Stimulated activated naive CD8-positive, alpha-beta T cell treated with anti-CD3 and anti-CD28 coated beads, Interleukin-15, amount 100 ng/mL, for 72 hours (primary cell): ENCODE measurements at regions not wholly inside any gene's neighbourhood (a gene's known extent, or its start where the extent isn't known, plus 50 kb on each side); places are given as distances from the start of the nearest gene placed in this dataset.

Experiments used
- ATAC-seq: fragments of 150-1000 bp; cut with Tn5 transposase; 2 replicates; pipeline ENCODE4 v1.10.0; 2021; ENCODE audit warnings: mild to moderate bottlenecking, moderate library complexity
- DNase-seq, 2 donors: peaks; one replicate each; pipeline ENCODE4 v3.0.0; 2021 to 2022
- H3K27ac Mint-ChIP-seq, 2 donors: one replicate each; pipeline ENCODE4 v1.8.0; 2022; ENCODE audit warnings: mild to moderate bottlenecking in 2 of 2, mixed read lengths in 2 of 2, moderate library complexity in 2 of 2
- H3K27me3 Mint-ChIP-seq: one replicate; pipeline ENCODE4 v1.8.0; 2022; ENCODE audit warnings: mixed read lengths
- H3K4me1 Mint-ChIP-seq: one replicate; pipeline ENCODE4 v1.8.0; 2022; ENCODE audit warnings: mild to moderate bottlenecking, mixed read lengths
- H3K4me3 Mint-ChIP-seq, 2 donors: one replicate each; pipeline ENCODE4 v1.8.0; 2022; ENCODE audit warnings: mild to moderate bottlenecking in 2 of 2, mixed read lengths in 2 of 2, moderate library complexity in 1 of 2
- H3K9me3 Mint-ChIP-seq, 2 donors: one replicate each; pipeline ENCODE4 v1.8.0; 2022; ENCODE audit warnings: mixed read lengths in 2 of 2

GRCh38 chr18:55088000-55088401, 128.7 kb upstream of the CCDC68 start:
- H3K9me3 Mint-ChIP-seq = no peaks in the 10 kb centered on the region
- H3K27me3 Mint-ChIP-seq = no peaks in the 10 kb centered on the region
- no peaks in the 10 kb centered on the region for H3K4me1 Mint-ChIP-seq
- no peak overlapping the region for H3K27ac Mint-ChIP-seq
- no peak overlapping the region for H3K4me3 Mint-ChIP-seq
- DNase-seq (no peak), ATAC-seq (no peak)

- H3K4me3 Mint-ChIP-seq = no peak overlapping the region
- no peak overlapping the region for H3K27ac Mint-ChIP-seq
- no peak for DNase-seq
- no peaks in the 10 kb centered on the region for H3K4me1 Mint-ChIP-seq
- H3K27me3 Mint-ChIP-seq = no peaks in the 10 kb centered on the region
- no peak for ATAC-seq
- H3K9me3 Mint-ChIP-seq = no peaks in the 10 kb centered on the region
Measured at GRCh38 chr18:55086906-55087305, 127.6 kb upstream of the CCDC68 start.

GRCh38 chr18:55085557-55086285, 126.5 kb upstream of the CCDC68 start:
- Mint-ChIP-seq H3K4me3 (no peak overlapping the region), H3K9me3 (no peaks in the 10 kb centered on the region), H3K27me3 (no peaks in the 10 kb centered on the region), H3K27ac (no peak overlapping the region), H3K4me1 (no peaks in the 10 kb centered on the region)
- DNase-seq (no peak), ATAC-seq (no peak)

- DNase-seq (no peak), ATAC-seq (no peak)
- Mint-ChIP-seq H3K27me3 (peaks cover 9% of the 10 kb centered on the region), H3K4me3 (no peak overlapping the region), H3K9me3 (no peaks in the 10 kb centered on the region), H3K27ac (no peak overlapping the region), H3K4me1 (no peaks in the 10 kb centered on the region)
Measured at GRCh38 chr18:55084550-55084949, 125.3 kb upstream of the CCDC68 start.

- ATAC-seq (no peak), DNase-seq (no peak)
- Mint-ChIP-seq H3K27ac (no peak overlapping the region), H3K9me3 (no peaks in the 10 kb centered on the region), H3K4me3 (no peak overlapping the region), H3K27me3 (peaks cover 9% of the 10 kb centered on the region), H3K4me1 (no peaks in the 10 kb centered on the region)
Measured at GRCh38 chr18:55083461-55083860, 124.2 kb upstream of the CCDC68 start.

- no peak for ATAC-seq
- H3K9me3 Mint-ChIP-seq = no peaks in the 10 kb centered on the region
- no peak for DNase-seq
- H3K27me3 Mint-ChIP-seq = peaks cover 9% of the 10 kb centered on the region
- no peaks in the 10 kb centered on the region for H3K4me1 Mint-ChIP-seq
- H3K27ac Mint-ChIP-seq = no peak overlapping the region
- H3K4me3 Mint-ChIP-seq = no peak overlapping the region
Measured at GRCh38 chr18:55079481-55080355, 120.5 kb upstream of the CCDC68 start.

- Mint-ChIP-seq H3K4me1 (no peaks in the 10 kb centered on the region), H3K27ac (no peak overlapping the region), H3K4me3 (no peak overlapping the region), H3K9me3 (no peaks in the 10 kb centered on the region), H3K27me3 (peaks cover 9% of the 10 kb centered on the region)
- ATAC-seq (no peak), DNase-seq (no peak)
Measured at GRCh38 chr18:55079067-55079466, 119.8 kb upstream of the CCDC68 start.

- no peak for ATAC-seq
- H3K4me3 Mint-ChIP-seq = no peak overlapping the region
- H3K9me3 Mint-ChIP-seq = no peaks in the 10 kb centered on the region
- H3K4me1 Mint-ChIP-seq = no peaks in the 10 kb centered on the region
- H3K27me3 Mint-ChIP-seq = peaks cover 9% of the 10 kb centered on the region
- no peak for DNase-seq
- no peak overlapping the region for H3K27ac Mint-ChIP-seq
Measured at GRCh38 chr18:55078303-55078932, 119.2 kb upstream of the CCDC68 start.

GRCh38 chr18:55076643-55077218, 117.5 kb upstream of the CCDC68 start:
- H3K9me3 Mint-ChIP-seq = no peaks in the 10 kb centered on the region
- peaks cover 9% of the 10 kb centered on the region for H3K27me3 Mint-ChIP-seq
- no peak overlapping the region for H3K4me3 Mint-ChIP-seq
- H3K4me1 Mint-ChIP-seq = no peaks in the 10 kb centered on the region
- H3K27ac Mint-ChIP-seq = no peak overlapping the region
- DNase-seq (no peak), ATAC-seq (no peak)

- DNase-seq (no peak), ATAC-seq (no peak)
- H3K27ac Mint-ChIP-seq = no peak overlapping the region
- no peaks in the 10 kb centered on the region for H3K4me1 Mint-ChIP-seq
- no peaks in the 10 kb centered on the region for H3K27me3 Mint-ChIP-seq
- H3K9me3 Mint-ChIP-seq = no peaks in the 10 kb centered on the region
- no peak overlapping the region for H3K4me3 Mint-ChIP-seq
Measured at GRCh38 chr18:55073834-55074233, 114.6 kb upstream of the CCDC68 start.

GRCh38 chr18:55073116-55073515, 113.9 kb upstream of the CCDC68 start:
- Mint-ChIP-seq H3K9me3 (no peaks in the 10 kb centered on the region), H3K27me3 (no peaks in the 10 kb centered on the region), H3K4me3 (no peak overlapping the region), H3K27ac (no peak overlapping the region), H3K4me1 (no peaks in the 10 kb centered on the region)
- DNase-seq = no peak
- ATAC-seq = no peak

GRCh38 chr18:55072698-55073097, 113.4 kb upstream of the CCDC68 start:
- H3K27ac Mint-ChIP-seq = no peak overlapping the region
- ATAC-seq (no peak), DNase-seq (no peak)
- no peaks in the 10 kb centered on the region for H3K27me3 Mint-ChIP-seq
- H3K4me3 Mint-ChIP-seq = no peak overlapping the region
- no peaks in the 10 kb centered on the region for H3K4me1 Mint-ChIP-seq
- H3K9me3 Mint-ChIP-seq = no peaks in the 10 kb centered on the region

- H3K9me3 Mint-ChIP-seq = no peaks in the 10 kb centered on the region
- H3K4me1 Mint-ChIP-seq = no peaks in the 10 kb centered on the region
- H3K27ac Mint-ChIP-seq = no peak overlapping the region
- H3K27me3 Mint-ChIP-seq = no peaks in the 10 kb centered on the region
- no peak overlapping the region for H3K4me3 Mint-ChIP-seq
- DNase-seq = no peak
- no peak for ATAC-seq
Measured at GRCh38 chr18:55072181-55072580, 112.9 kb upstream of the CCDC68 start.

- Mint-ChIP-seq H3K4me3 (no peak overlapping the region), H3K4me1 (no peaks in the 10 kb centered on the region), H3K9me3 (peaks cover 0 to 8% of the 10 kb centered on the region in 2 donors), H3K27me3 (no peaks in the 10 kb centered on the region), H3K27ac (no peak overlapping the region)
- ATAC-seq (no peak), DNase-seq (no peak)
Measured at GRCh38 chr18:55069497-55069896, 110.2 kb upstream of the CCDC68 start.

- peaks cover 0 to 8% of the 10 kb centered on the region in 2 donors for H3K9me3 Mint-ChIP-seq
- H3K27me3 Mint-ChIP-seq = peaks cover 7% of the 10 kb centered on the region
- H3K4me1 Mint-ChIP-seq = no peaks in the 10 kb centered on the region
- H3K4me3 Mint-ChIP-seq = no peak overlapping the region
- DNase-seq = no peak
- ATAC-seq = no peak
- H3K27ac Mint-ChIP-seq = no peak overlapping the region
Measured at GRCh38 chr18:55064760-55065159, 105.5 kb upstream of the CCDC68 start.

GRCh38 chr18:55064073-55064472, 104.8 kb upstream of the CCDC68 start:
- H3K4me3 Mint-ChIP-seq = no peak overlapping the region
- DNase-seq (no peak), ATAC-seq (no peak)
- no peak overlapping the region for H3K27ac Mint-ChIP-seq
- H3K9me3 Mint-ChIP-seq = peaks cover 0 to 8% of the 10 kb centered on the region in 2 donors
- H3K4me1 Mint-ChIP-seq = no peaks in the 10 kb centered on the region
- H3K27me3 Mint-ChIP-seq = peaks cover 8% of the 10 kb centered on the region
